ENCODE measurements at regions not wholly inside any gene's neighbourhood (a gene's known extent, or its start where the extent isn't known, plus 50 kb on each side); places are given as distances from the start of the nearest gene placed in this dataset.

GRCh38 chr9:107805201-107805600, 315.6 kb upstream of the KLF4 start:
- TF ChIP-seq POLR2A (IDR thresholded peaks at IDR 0.05) (no peak), CTCF (IDR thresholded peaks at IDR 0.05) (no peak), POLR2AphosphoS5 (IDR thresholded peaks at IDR 0.05) (no peak)
